Neuron (in vitro differentiated cells): ENCODE measurements at regions not wholly inside any gene's neighbourhood (a gene's known extent, or its start where the extent isn't known, plus 50 kb on each side); places are given as distances from the start of the nearest gene placed in this dataset.
A peak's percentile ranks its signal among the peaks of the same experiment; 100 is the strongest.

Experiments
- H2AFZ ChIP-seq: one replicate; pipeline ENCODE4 v1.6.1; 2013; ENCODE audit warnings: low read depth, mild to moderate bottlenecking, inconsistent platforms, low read length, moderate library complexity
- H3K27me3 ChIP-seq: one replicate; pipeline ENCODE4 v1.6.1; 2013; ENCODE audit warnings: low read length; ENCODE audit not compliant: insufficient read depth
- H3K36me3 ChIP-seq: one replicate; pipeline ENCODE4 v1.6.1; 2013; ENCODE audit warnings: low read length; ENCODE audit not compliant: insufficient read depth
- H3K4me1 ChIP-seq: one replicate; pipeline ENCODE4 v1.6.1; 2013; ENCODE audit warnings: low read length; ENCODE audit not compliant: insufficient read depth
- H3K4me3 ChIP-seq: 2 replicates; pipeline ENCODE4 v1.5.1; 2013; ENCODE audit warnings: mild to moderate bottlenecking, low read length, moderate library complexity
- H3K9me3 ChIP-seq: one replicate; pipeline ENCODE4 v1.6.1; 2013; ENCODE audit warnings: low read length

DNA sequence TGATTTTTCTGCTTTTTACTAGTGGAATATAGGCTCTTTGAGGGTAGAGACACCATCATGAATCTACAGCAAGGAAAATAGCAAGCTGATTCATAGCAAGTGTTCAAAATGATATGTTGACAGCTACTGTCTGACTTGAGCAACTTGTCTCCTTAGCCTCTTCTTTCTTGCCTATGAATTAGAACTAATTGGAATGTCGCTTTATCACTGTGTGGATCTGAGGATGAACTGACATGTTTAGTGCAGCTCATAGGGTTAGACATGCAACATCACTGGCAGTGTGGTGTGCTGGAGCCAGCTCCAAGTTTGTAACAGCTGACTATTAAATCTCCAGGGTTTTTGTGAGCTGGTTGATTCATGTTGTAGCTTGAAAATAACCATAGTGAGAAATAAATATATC lies 1068.4 kb downstream of the PCDH18 start:
- no peak overlapping the region for H2AFZ ChIP-seq
- no peaks in the 10 kb centered on the region for H3K27me3 ChIP-seq
- no peaks in the 10 kb centered on the region for H3K36me3 ChIP-seq
- H3K9me3 ChIP-seq: no peaks in the 10 kb centered on the region
- no peaks in the 10 kb centered on the region for H3K4me1 ChIP-seq
- no peak overlapping the region for H3K4me3 ChIP-seq

DNA sequence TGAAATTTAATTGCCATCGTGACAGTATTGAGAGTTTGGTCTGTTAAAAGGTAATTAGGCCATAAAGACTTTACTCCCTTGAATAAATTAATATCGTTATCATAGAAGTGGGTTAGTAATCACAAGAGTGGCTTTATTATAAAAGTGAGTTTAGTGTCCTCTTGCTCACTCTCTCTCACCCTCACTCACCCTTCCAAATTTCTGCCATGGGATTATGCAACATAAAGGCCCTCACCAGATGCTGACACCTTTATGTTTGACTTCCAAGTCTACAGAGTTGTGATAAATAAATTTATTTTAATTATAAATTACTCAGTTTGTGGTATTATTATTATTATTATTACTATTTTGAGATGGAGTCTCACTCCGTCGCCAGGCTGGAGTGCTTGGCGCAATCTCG lies 1070.8 kb downstream of the PCDH18 start:
- H3K36me3 ChIP-seq: no peaks in the 10 kb centered on the region
- no peaks in the 10 kb centered on the region for H3K4me1 ChIP-seq
- no peaks in the 10 kb centered on the region for H3K27me3 ChIP-seq
- H2AFZ ChIP-seq: no peak overlapping the region
- no peak overlapping the region for H3K4me3 ChIP-seq
- H3K9me3 ChIP-seq: no peaks in the 10 kb centered on the region

DNA sequence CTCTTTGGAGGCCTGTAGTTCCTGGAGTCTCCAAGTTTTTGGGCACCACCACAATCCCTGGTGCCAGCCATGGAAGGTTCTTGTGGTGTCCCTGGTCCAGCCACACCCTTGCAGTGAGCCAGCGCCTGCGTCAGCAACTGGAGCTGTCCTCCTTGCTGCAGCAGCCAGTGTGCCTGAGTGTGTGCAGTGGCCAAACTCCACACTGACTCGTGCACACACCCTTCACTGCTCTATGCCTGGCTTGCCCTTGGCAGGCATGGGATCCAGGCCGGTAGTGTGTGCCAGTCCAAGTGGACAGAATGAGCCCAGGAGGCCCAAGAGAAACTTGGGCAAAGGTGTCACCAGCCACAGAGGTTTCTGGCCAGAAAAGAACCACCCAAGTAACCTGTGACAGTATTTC lies 1074.0 kb downstream of the PCDH18 start:
- Histone ChIP-seq H3K9me3 (no peaks in the 10 kb centered on the region), H3K27me3 (no peaks in the 10 kb centered on the region), H3K4me1 (no peaks in the 10 kb centered on the region), H3K36me3 (no peaks in the 10 kb centered on the region), H2AFZ (no peak overlapping the region), H3K4me3 (no peak overlapping the region)

DNA sequence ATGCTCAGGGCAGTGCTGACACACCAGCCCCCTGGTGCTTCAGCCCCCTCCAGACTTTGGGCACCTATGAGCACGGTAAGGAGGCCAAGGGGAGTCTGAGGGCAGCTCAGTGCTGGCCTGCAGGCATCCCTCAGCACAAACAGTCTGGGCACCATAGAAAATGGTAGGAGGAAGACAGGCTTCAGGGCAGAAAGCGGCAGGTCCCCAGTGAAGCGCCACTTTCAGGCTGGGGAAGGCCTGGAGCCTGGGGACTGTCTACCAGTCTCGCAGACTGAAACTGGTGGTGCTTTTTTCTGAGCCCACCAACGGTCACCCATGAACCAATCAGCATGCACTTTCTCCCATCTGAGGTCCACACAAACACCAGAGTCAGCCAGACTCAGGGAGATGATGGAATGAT lies 1074.7 kb downstream of the PCDH18 start:
- Histone ChIP-seq H3K27me3 (no peaks in the 10 kb centered on the region), H2AFZ (no peak overlapping the region), H3K9me3 (no peaks in the 10 kb centered on the region), H3K36me3 (no peaks in the 10 kb centered on the region), H3K4me1 (no peaks in the 10 kb centered on the region), H3K4me3 (no peak overlapping the region)

DNA sequence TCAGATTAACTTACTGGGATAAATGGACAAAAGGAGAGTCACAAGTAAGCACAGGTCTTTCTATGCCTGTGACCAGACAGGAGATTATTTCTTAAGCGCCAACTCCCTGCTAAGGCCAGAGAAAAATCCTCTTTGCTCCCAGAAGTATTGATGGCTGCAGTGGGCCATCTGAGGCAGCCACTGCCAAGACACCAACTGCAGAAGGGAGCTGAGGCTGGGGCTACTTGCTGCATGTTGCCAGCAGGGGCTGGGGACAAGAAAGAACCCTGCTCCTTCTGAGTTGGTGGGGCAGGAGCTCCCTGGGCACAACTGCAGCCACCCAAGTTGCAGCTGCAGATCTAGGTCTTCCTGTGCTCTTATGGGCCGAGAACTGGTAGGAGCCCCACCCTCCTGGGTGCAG lies 1075.3 kb downstream of the PCDH18 start:
- Histone ChIP-seq H3K36me3 (no peaks in the 10 kb centered on the region), H3K4me1 (no peaks in the 10 kb centered on the region), H3K27me3 (no peaks in the 10 kb centered on the region), H3K4me3 (no peak overlapping the region), H3K9me3 (no peaks in the 10 kb centered on the region), H2AFZ (no peak overlapping the region)

DNA sequence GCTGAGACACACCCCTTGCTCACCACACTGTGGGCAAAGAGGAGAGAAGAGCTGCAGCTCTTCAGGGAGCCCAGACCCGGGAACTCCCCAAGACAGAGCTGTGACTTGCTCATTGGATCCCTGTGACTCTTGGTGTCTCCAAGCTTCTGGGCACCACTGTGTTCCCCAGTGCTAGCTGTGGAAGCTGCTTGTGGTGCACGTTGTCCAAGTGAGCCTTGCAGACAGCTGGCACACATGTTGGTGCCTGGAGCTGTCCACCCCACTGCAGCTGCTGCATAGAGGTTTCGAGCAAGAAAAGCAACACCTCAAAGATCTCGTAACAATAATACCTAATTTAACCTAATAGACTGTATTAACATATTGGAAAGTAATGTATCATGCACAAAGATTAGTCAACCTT lies 1089.3 kb downstream of the PCDH18 start:
- Histone ChIP-seq H2AFZ (no peak overlapping the region), H3K4me3 (no peak overlapping the region), H3K36me3 (no peaks in the 10 kb centered on the region), H3K27me3 (no peaks in the 10 kb centered on the region), H3K9me3 (no peaks in the 10 kb centered on the region), H3K4me1 (no peaks in the 10 kb centered on the region)

DNA sequence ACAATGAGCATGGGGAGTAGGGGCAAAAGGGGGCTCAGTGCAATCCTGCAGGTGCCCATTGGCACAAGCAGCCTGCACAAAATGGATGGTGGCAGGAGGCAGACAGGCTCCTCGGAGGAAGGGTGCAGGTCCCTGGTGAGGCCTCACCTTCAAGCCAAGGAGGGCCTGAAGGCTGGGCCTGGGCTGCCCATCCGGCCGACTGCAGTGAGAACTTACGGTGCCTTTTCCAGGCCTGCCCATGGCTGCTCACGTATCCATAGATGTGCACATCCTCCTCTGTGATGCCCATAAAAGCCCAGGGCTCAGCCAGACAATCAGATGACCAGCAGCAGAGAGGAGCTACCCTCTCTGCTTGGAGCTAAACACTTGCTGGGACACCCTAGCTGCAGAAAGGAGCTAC lies 1089.8 kb downstream of the PCDH18 start:
- H3K4me1 ChIP-seq: no peaks in the 10 kb centered on the region
- H2AFZ ChIP-seq: no peak overlapping the region
- no peaks in the 10 kb centered on the region for H3K36me3 ChIP-seq
- no peak overlapping the region for H3K4me3 ChIP-seq
- no peaks in the 10 kb centered on the region for H3K27me3 ChIP-seq
- H3K9me3 ChIP-seq: no peaks in the 10 kb centered on the region

DNA sequence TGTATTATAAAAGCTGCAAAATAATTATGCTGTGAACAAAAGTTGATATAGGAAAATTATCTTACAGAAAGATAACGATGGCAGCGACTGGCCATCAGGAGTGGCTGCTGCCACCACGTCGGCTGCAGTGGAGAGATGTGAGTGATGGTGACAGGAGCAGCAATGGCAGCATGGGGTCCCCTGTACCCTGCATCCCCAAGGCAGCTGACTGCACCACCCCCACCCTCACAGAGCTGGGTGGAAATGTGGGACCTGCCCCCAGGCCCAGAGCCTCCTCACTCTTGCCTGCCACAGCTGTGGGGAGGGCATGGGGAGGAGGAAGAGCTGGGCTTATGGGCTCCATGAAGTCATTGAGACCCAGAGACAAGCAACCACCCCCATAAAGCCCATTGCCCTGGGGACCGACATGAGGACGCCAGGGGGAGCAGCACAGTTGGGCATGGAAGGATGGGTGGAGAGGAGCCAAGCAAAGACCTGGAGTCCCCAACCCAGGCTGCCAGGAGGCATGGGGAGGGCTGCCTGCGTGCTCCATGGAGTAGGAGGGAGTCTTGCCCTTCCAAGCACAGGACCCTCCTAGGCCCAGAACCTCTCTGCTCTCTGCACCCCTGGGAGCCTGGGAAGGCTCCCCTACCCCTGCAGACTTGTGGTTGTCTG lies 1090.5 kb downstream of the PCDH18 start:
- no peak overlapping the region for H3K4me3 ChIP-seq
- H3K9me3 ChIP-seq: no peaks in the 10 kb centered on the region
- H2AFZ ChIP-seq: no peak overlapping the region
- H3K4me1 ChIP-seq: no peaks in the 10 kb centered on the region
- H3K27me3 ChIP-seq: no peaks in the 10 kb centered on the region
- no peaks in the 10 kb centered on the region for H3K36me3 ChIP-seq

DNA sequence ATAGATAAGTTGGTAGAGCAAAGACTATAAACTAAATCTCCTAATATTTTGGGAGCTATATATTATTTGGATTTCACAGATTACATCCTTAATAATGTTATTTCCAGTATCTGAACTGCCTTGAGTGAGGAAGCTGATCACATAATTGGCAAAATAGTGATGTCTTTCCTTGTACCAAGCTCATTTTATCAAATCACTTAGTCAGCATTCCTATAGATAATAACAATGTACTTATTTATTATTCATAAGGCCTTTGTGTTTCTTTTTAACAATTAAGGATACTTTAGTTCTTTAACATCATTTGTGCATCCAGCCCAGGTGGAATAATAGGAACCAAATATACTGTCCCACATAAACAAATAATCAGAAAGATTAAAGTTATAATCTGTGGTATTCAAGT lies 1093.6 kb downstream of the PCDH18 start:
- H3K4me3 ChIP-seq: no peak overlapping the region
- no peaks in the 10 kb centered on the region for H3K27me3 ChIP-seq
- no peak overlapping the region for H2AFZ ChIP-seq
- no peaks in the 10 kb centered on the region for H3K9me3 ChIP-seq
- no peaks in the 10 kb centered on the region for H3K36me3 ChIP-seq
- H3K4me1 ChIP-seq: no peaks in the 10 kb centered on the region

DNA sequence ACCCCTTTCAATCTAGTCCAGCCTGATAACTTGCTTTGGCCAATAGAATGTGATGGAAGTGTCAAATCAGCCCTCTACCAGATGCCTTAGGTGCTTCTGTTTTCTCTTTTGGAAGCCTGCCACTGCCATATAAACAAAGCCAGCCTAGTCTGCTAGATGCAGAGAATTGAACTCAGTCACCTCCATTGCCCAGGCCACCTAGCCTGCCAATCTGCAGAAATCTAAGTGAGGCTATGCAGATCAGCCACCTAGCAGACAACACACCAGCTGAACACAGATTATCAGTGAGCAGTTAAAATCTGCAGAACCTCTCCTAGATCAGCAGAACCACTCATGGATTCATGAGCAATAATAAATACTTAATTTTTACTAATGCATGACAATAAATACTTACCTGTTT lies 1108.2 kb downstream of the PCDH18 start:
- Histone ChIP-seq H3K36me3 (no peaks in the 10 kb centered on the region), H2AFZ (no peak overlapping the region), H3K4me3 (no peak overlapping the region), H3K4me1 (no peaks in the 10 kb centered on the region), H3K27me3 (no peaks in the 10 kb centered on the region), H3K9me3 (no peaks in the 10 kb centered on the region)

DNA sequence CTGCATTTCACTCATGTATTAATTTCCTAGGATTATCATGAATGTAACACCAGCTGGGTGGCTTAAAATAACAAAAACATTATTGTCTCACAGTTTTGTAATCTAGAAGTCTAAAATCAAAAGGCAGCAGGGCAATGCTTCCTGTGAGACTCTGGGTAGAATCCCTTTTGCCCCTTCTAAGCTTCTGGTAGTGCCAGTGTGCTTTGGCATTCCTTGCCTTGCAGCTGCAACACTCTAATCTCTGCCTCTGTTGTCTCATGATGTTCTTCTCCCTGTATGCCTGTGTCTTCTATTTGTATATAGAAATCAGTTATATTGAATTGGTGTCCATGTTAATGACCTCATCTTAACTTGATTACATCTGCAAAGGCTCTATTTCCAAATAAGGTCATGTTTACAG lies 1117.3 kb downstream of the PCDH18 start:
- no peak overlapping the region for H2AFZ ChIP-seq
- H3K4me1 ChIP-seq: no peaks in the 10 kb centered on the region
- no peaks in the 10 kb centered on the region for H3K27me3 ChIP-seq
- H3K4me3 ChIP-seq: no peak overlapping the region
- H3K36me3 ChIP-seq: no peaks in the 10 kb centered on the region
- H3K9me3 ChIP-seq: no peaks in the 10 kb centered on the region

DNA sequence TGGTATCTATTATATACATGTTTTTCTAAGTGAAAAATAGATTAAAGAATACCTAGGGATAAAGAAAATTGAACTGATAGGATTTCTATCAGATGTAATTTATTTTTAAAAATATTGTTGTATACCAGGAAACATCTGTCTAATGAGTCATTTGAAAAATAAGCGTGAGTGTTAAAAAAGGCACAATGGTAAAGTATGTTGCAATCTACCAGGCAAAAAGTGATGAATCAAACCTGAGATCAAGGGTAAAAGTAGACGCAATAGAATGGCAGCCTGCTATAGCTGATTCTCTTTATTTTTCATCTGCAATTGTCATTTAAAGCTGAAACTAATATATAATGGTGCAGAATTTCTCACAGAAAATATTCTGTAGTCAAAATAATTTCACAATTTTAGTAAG lies 1119.6 kb downstream of the PCDH18 start:
- Histone ChIP-seq H2AFZ (no peak overlapping the region), H3K9me3 (no peaks in the 10 kb centered on the region), H3K4me1 (no peaks in the 10 kb centered on the region), H3K4me3 (no peak overlapping the region), H3K27me3 (no peaks in the 10 kb centered on the region), H3K36me3 (no peaks in the 10 kb centered on the region)

DNA sequence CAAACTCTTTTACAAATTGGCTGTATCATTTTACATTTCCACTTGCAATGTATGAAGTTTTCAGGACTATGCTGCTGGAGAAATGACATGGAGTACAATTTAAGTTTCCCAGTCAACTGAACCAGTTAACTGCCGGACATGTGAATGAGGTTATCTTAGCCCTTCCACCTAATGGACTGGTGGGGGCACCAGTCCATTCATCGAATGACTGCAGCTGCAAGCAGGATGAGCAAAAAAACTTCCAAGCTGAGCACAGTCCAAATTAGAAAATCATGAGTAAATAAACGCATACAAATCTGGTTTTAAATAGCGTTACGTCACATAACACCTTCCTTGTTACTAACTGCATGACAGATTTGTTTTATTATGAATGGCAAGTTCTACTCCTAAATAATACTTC lies 1131.5 kb downstream of the PCDH18 start:
- Histone ChIP-seq H3K9me3 (no peaks in the 10 kb centered on the region), H3K36me3 (no peaks in the 10 kb centered on the region), H3K4me3 (no peak overlapping the region), H3K4me1 (no peaks in the 10 kb centered on the region), H2AFZ (peak overlapping the region; percentile 9), H3K27me3 (no peaks in the 10 kb centered on the region)

DNA sequence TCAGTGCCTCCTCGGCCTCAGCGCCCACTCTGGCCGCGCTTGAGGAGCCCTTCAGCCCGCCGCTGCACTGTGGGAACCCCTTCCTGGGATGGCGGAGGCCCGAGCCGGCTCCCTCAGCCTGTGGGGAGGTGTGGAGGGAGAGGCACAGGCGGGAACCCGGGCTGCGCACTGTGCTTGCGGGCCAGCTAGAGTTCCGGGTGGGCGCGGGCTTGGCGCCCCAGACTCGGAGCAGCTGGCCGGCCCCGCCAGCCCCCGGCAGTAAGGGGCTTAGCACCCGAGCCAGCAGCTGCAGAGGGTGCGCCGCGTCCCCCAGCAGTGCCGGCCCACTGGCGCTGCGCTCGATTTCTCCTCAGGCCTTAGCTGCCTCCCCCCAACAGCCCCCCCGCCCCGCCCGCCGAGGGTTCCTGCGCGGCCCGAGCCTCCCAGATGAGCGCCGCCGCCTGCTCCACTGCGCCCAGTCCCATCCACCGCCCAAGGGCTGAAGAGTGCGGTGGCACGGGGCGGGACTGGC lies 1137.0 kb downstream of the PCDH18 start:
- no peaks in the 10 kb centered on the region for H3K9me3 ChIP-seq

More for the DNA sequence above, 1137.0 kb downstream of the PCDH18 start:
- Histone ChIP-seq H3K36me3 (no peaks in the 10 kb centered on the region), H3K4me3 (no peak overlapping the region), H2AFZ (no peak overlapping the region), H3K4me1 (no peaks in the 10 kb centered on the region), H3K27me3 (no peaks in the 10 kb centered on the region)
